ENCODE measurements at regions not wholly inside any gene's neighbourhood (a gene's known extent, or its start where the extent isn't known, plus 50 kb on each side); places are given as distances from the start of the nearest gene placed in this dataset.

DNA sequence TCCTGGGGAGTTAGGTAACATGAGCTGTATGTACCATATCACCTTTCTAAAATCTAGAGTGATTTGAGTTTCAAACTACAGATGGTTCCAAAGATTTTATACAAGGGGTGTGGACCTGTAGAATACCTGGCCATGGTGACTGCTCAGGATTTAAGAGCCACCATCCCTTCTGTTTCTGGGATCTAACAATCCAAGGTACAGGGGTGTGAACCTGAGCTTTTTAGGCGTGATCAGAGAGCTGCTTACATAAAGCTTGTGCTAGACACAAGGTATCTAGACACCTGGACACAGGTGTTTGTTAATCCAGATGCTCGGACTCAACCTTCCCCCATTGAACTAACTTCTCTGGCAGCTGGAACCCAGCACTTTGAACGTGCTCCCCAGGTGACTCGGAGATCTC is 516.4 kb downstream of the RPS24 start:
- no peaks in the 10 kb centered on the region for H3K27me3 ChIP-seq
- WGBS = 70% methylated on average over 4 of the region's 4 CpGs
- DNase-seq (ENCODE audit: low spot score in 2 of 2) = peak in 1 of 2 donors; percentile 4
- peaks cover 18% of the 10 kb centered on the region for H3K4me1 ChIP-seq
- H3K36me3 ChIP-seq = no peaks in the 10 kb centered on the region
- H3K27ac ChIP-seq = no peak overlapping the region
- no peak overlapping the region for H3K4me3 ChIP-seq
- H3K9me3 ChIP-seq = no peaks in the 10 kb centered on the region
- no peak for TF ChIP-seq EP300 (IDR thresholded peaks at IDR 0.05)
- TF ChIP-seq POLR2AphosphoS5 (IDR thresholded peaks at IDR 0.05) = no peak
- TF ChIP-seq POLR2A (IDR thresholded peaks at IDR 0.05) = no peak
- TF ChIP-seq, protein P1, sequence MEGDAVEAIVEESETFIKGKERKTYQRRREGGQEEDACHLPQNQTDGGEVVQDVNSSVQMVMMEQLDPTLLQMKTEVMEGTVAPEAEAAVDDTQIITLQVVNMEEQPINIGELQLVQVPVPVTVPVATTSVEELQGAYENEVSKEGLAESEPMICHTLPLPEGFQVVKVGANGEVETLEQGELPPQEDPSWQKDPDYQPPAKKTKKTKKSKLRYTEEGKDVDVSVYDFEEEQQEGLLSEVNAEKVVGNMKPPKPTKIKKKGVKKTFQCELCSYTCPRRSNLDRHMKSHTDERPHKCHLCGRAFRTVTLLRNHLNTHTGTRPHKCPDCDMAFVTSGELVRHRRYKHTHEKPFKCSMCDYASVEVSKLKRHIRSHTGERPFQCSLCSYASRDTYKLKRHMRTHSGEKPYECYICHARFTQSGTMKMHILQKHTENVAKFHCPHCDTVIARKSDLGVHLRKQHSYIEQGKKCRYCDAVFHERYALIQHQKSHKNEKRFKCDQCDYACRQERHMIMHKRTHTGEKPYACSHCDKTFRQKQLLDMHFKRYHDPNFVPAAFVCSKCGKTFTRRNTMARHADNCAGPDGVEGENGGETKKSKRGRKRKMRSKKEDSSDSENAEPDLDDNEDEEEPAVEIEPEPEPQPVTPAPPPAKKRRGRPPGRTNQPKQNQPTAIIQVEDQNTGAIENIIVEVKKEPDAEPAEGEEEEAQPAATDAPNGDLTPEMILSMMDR (IDR thresholded peaks at IDR 0.05) = no peak

DNA sequence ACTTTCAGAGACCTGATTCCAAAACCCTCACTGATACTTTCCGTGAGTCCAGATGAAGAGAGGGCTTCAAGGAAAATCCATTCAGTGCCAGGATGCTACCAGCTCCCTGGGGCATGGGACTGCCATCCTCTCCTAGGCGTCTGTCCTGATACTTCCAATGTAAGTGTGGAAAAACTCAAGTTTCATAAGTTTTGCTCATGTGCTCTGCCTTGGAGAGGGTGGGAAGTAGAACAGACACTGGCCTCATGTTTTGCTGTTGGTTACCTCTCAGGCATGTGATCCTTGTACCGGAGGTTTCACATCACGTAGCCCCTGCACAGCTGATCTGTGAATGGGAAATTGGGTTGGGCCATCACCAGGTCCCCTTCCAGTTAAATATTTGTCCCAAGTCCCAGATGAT is 517.1 kb downstream of the RPS24 start:
- 84% methylated on average over 4 of the region's 4 CpGs for WGBS
- DNase-seq (ENCODE audit: low spot score in 2 of 2) = no peak
- no peak for TF ChIP-seq POLR2AphosphoS5 (IDR thresholded peaks at IDR 0.05)
- TF ChIP-seq, protein P1 (IDR thresholded peaks at IDR 0.05) = no peak
- no peak for TF ChIP-seq EP300 (IDR thresholded peaks at IDR 0.05)
- no peak for TF ChIP-seq POLR2A (IDR thresholded peaks at IDR 0.05)
- Histone ChIP-seq H3K4me3 (no peak overlapping the region), H3K4me1 (peaks cover 18% of the 10 kb centered on the region), H3K36me3 (no peaks in the 10 kb centered on the region), H3K27me3 (no peaks in the 10 kb centered on the region), H3K27ac (no peak overlapping the region), H3K9me3 (no peaks in the 10 kb centered on the region)

DNA sequence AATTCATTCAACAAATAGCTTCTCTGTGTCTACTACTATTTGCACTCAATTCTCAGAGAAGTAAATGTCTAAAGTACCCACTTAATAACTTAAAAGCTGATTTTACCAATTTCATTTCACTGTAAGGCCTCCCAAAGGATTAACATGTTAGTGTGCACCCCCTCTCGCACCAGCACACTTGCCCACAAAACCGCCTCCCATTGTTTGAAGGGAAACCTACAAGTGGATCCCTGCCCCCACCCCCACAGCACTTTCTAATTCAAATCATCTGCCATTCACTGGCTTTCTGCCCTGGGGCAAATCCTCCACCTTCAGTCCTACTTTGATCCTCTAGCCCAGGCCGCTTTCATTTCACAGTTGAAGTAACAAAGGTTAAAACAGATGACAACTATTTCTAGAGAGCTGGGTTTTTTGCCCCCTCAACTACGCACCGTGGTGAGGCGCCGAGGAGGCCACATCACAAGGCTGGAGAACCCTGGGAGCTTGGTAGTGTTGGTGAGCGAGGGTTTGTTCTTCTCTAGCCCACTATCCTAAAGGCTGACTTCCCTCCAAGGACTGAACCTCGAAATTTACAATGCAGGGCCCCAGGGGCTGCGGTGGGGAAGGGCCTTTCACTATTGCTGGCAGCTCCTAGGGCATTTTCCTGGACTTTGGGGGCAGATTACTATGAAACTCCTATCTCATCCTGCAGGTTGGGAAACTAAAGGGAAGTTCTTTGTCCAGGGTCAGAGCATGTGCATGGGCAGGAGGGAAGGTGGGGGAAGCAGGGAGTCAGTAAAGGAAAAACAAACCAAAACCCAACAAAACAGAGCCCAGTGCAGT is 517.4 kb upstream of the ZMIZ1 start:
- Histone ChIP-seq H3K4me3 (no peak overlapping the region), H3K9me3 (no peaks in the 10 kb centered on the region), H3K4me1 (peaks cover 18% of the 10 kb centered on the region), H3K27ac (no peak overlapping the region), H3K27me3 (no peaks in the 10 kb centered on the region), H3K36me3 (no peaks in the 10 kb centered on the region)
- TF ChIP-seq POLR2AphosphoS5 (IDR thresholded peaks at IDR 0.05) = no peak
- TF ChIP-seq EP300 (IDR thresholded peaks at IDR 0.05) = no peak
- TF ChIP-seq, protein P1 (IDR thresholded peaks at IDR 0.05) = no peak
- TF ChIP-seq POLR2A (IDR thresholded peaks at IDR 0.05) = no peak
- 86% methylated on average over 10 of the region's 10 CpGs for WGBS
- DNase-seq (ENCODE audit: low spot score in 2 of 2) = no peak

DNA sequence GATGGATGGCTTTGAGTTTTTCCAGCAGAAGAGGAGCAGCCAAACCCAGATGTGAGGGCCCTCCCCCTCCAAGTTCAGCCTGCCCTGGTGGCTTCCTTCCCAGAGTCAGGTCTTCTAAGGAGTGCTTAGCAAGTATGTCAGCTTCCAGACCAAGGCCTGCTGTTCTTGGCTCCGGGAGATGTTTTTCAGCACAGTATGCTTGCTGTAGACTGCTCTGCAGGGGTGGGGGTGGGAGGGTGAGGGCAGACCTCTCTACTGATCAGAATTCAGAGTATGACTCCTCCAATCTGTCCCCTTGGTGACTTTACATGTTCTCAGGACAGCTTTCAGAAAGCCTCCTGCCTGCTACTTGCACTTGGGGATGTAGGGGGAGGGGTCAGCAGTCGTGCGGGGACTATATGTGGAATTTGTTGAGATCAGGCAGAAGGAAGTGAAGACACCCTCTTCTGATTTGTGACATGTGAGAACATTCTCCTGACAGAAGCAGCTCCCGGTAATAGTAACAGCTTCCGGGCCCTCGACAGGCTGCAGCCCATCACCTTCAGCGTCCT is 516.4 kb upstream of the ZMIZ1 start:
- TF ChIP-seq, protein P1 (IDR thresholded peaks at IDR 0.05) = no peak
- TF ChIP-seq EP300 (IDR thresholded peaks at IDR 0.05) (no peak), POLR2AphosphoS5 (IDR thresholded peaks at IDR 0.05) (no peak), POLR2A (IDR thresholded peaks at IDR 0.05) (no peak)
- H3K27ac ChIP-seq = peak overlapping the region; percentile 12
- peaks cover 18% of the 10 kb centered on the region for H3K4me1 ChIP-seq
- no peak for DNase-seq (ENCODE audit: low spot score in 2 of 2)
- no peak overlapping the region for H3K4me3 ChIP-seq
- H3K27me3 ChIP-seq = no peaks in the 10 kb centered on the region
- H3K9me3 ChIP-seq = no peaks in the 10 kb centered on the region
- 43% methylated on average over 7 of the region's 7 CpGs for WGBS
- H3K36me3 ChIP-seq = no peaks in the 10 kb centered on the region

DNA sequence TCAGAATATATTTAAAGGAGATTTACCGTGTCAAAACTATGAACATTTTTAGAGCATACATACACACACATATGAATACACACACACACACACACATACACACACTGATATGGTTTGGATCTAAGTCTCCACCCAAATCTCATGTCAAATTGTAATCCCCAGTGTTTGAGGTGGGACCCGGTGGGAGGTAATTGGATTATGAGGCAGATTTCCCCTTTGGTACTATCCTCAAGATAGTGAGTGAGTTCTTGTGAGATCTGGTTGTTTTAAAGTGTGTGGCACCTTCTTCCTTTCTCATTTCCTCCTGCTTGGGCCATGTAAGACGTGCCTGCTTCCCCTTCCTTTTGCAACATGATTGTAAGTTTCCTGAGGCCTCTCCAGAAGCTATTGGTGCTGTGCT is 515.0 kb upstream of the ZMIZ1 start:
- Histone ChIP-seq H3K27ac (no peak overlapping the region), H3K4me3 (no peak overlapping the region), H3K36me3 (no peaks in the 10 kb centered on the region), H3K9me3 (no peaks in the 10 kb centered on the region), H3K27me3 (no peaks in the 10 kb centered on the region), H3K4me1 (peaks cover 18% of the 10 kb centered on the region)
- DNase-seq (ENCODE audit: low spot score in 2 of 2) = no peak
- TF ChIP-seq POLR2AphosphoS5 (IDR thresholded peaks at IDR 0.05) = no peak
- WGBS = 84% methylated on average over 3 of the region's 3 CpGs

Measured in suprapubic skin (tissue), 4 donors.